ENCODE measurements at regions not wholly inside any gene's neighbourhood (a gene's known extent, or its start where the extent isn't known, plus 50 kb on each side); places are given as distances from the start of the nearest gene placed in this dataset.

GRCh38 chr2:12552092-12552491, 164.6 kb upstream of the TRIB2 start:
- TF ChIP-seq, protein P1, sequence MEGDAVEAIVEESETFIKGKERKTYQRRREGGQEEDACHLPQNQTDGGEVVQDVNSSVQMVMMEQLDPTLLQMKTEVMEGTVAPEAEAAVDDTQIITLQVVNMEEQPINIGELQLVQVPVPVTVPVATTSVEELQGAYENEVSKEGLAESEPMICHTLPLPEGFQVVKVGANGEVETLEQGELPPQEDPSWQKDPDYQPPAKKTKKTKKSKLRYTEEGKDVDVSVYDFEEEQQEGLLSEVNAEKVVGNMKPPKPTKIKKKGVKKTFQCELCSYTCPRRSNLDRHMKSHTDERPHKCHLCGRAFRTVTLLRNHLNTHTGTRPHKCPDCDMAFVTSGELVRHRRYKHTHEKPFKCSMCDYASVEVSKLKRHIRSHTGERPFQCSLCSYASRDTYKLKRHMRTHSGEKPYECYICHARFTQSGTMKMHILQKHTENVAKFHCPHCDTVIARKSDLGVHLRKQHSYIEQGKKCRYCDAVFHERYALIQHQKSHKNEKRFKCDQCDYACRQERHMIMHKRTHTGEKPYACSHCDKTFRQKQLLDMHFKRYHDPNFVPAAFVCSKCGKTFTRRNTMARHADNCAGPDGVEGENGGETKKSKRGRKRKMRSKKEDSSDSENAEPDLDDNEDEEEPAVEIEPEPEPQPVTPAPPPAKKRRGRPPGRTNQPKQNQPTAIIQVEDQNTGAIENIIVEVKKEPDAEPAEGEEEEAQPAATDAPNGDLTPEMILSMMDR (IDR thresholded peaks at IDR 0.05; ENCODE audit: low read depth, low read length): no peak
- TF ChIP-seq POLR2A (IDR thresholded peaks at IDR 0.05; ENCODE audit: extremely low read depth, insufficient read length): no peak
- no peak for TF ChIP-seq MYC (IDR thresholded peaks at IDR 0.05; ENCODE audit: low read depth, low read length)
